ENCODE measurements at regions not wholly inside any gene's neighbourhood (a gene's known extent, or its start where the extent isn't known, plus 50 kb on each side); places are given as distances from the start of the nearest gene placed in this dataset.

- TF ChIP-seq EZH2 (IDR thresholded peaks at IDR 0.05) (no peak), FOXP2 (optimal IDR thresholded peaks at IDR 0.05; ENCODE audit: control extremely low read depth, extremely low read length, insufficient read depth) (no peak), POLR2AphosphoS5 (IDR thresholded peaks at IDR 0.05; ENCODE audit: borderline replicate concordance, low read depth, low read length) (no peak)
- no peaks in the 10 kb centered on the region for H3K36me3 ChIP-seq (ENCODE audit: insufficient read depth, low read length)
These were observed 435.7 kb upstream of the RIOK2 start for GRCh38 chr5:97618721-97619120.

DNA sequence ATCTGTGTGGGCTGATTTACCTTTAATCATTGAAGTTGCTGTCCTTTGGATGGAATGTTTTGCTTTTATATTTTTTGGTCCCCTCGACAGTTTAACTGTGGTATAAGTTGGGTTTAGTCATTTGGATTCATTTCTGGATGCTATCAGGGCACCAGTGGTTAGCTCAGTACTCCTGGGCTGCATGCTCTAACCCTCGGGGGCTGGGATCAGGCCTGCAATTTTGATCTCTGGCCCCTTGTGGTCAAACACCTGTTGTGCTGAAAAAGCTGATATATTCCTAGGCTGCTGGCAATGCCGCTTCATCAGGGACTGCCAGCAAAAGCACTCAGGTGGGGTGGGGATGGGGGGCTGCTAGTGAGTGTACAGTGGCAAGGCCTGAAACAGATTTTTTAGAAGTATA, 440.4 kb upstream of the RIOK2 start:
- TF ChIP-seq FOXP2 (optimal IDR thresholded peaks at IDR 0.05; ENCODE audit: control extremely low read depth, extremely low read length, insufficient read depth), result no peak
- no peak for TF ChIP-seq POLR2AphosphoS5 (IDR thresholded peaks at IDR 0.05; ENCODE audit: borderline replicate concordance, low read depth, low read length)
- TF ChIP-seq EZH2 (IDR thresholded peaks at IDR 0.05), result no peak
- no peak for DNase-seq (ENCODE audit: low read depth, low spot score)
- H3K9ac ChIP-seq (ENCODE audit: insufficient read length), result no peak overlapping the region
- H3K27ac ChIP-seq, result no peak overlapping the region
- H3K36me3 ChIP-seq (ENCODE audit: insufficient read depth, low read length), result no peaks in the 10 kb centered on the region
- H3K4me3 ChIP-seq, result no peak overlapping the region
- H3K9me3 ChIP-seq (ENCODE audit: low read depth, low read length), result no peaks in the 10 kb centered on the region

More at GRCh38 chr5:97618721-97619120, 435.7 kb upstream of the RIOK2 start:
- no peak for DNase-seq (ENCODE audit: low read depth, low spot score)
- Histone ChIP-seq H3K9me3 (ENCODE audit: low read depth, low read length) (no peaks in the 10 kb centered on the region), H3K9ac (ENCODE audit: insufficient read length) (no peak overlapping the region), H3K4me3 (no peak overlapping the region), H3K27ac (no peak overlapping the region)

- Histone ChIP-seq H3K27ac (no peak overlapping the region), H3K9ac (ENCODE audit: insufficient read length) (no peak overlapping the region)
- TF ChIP-seq EZH2 (IDR thresholded peaks at IDR 0.05), result no peak
- TF ChIP-seq POLR2AphosphoS5 (IDR thresholded peaks at IDR 0.05; ENCODE audit: borderline replicate concordance, low read depth, low read length), result no peak
- no peak for TF ChIP-seq FOXP2 (optimal IDR thresholded peaks at IDR 0.05; ENCODE audit: control extremely low read depth, extremely low read length, insufficient read depth)
These were observed 441.8 kb upstream of the RIOK2 start for GRCh38 chr5:97624886-97625285.

GRCh38 chr5:97627272-97627671, 444.2 kb upstream of the RIOK2 start:
- Histone ChIP-seq H3K9me3 (ENCODE audit: low read depth, low read length) (no peaks in the 10 kb centered on the region), H3K27ac (peak overlapping the region; percentile 13; the same call in 1 of the 2 replicates), H3K4me3 (no peak overlapping the region), H3K36me3 (ENCODE audit: insufficient read depth, low read length) (no peaks in the 10 kb centered on the region), H3K9ac (ENCODE audit: insufficient read length) (no peak overlapping the region)
- peak; percentile 39 for DNase-seq (ENCODE audit: low read depth, low spot score)
- no peak for TF ChIP-seq FOXP2 (optimal IDR thresholded peaks at IDR 0.05; ENCODE audit: control extremely low read depth, extremely low read length, insufficient read depth)
- no peak for TF ChIP-seq POLR2AphosphoS5 (IDR thresholded peaks at IDR 0.05; ENCODE audit: borderline replicate concordance, low read depth, low read length)
- no peak for TF ChIP-seq EZH2 (IDR thresholded peaks at IDR 0.05)

More at GRCh38 chr5:97624886-97625285, 441.8 kb upstream of the RIOK2 start:
- Histone ChIP-seq H3K9me3 (ENCODE audit: low read depth, low read length) (no peaks in the 10 kb centered on the region), H3K4me3 (no peak overlapping the region), H3K36me3 (ENCODE audit: insufficient read depth, low read length) (no peaks in the 10 kb centered on the region)
- DNase-seq (ENCODE audit: low read depth, low spot score), result no peak

- Histone ChIP-seq H3K9me3 (ENCODE audit: low read depth, low read length) (no peaks in the 10 kb centered on the region), H3K27ac (peak overlapping the region; percentile 13; the same call in 1 of the 2 replicates), H3K36me3 (ENCODE audit: insufficient read depth, low read length) (no peaks in the 10 kb centered on the region), H3K4me3 (no peak overlapping the region), H3K9ac (ENCODE audit: insufficient read length) (no peak overlapping the region)
- DNase-seq (ENCODE audit: low read depth, low spot score), result no peak
- no peak for TF ChIP-seq FOXP2 (optimal IDR thresholded peaks at IDR 0.05; ENCODE audit: control extremely low read depth, extremely low read length, insufficient read depth)
- no peak for TF ChIP-seq EZH2 (IDR thresholded peaks at IDR 0.05)
- TF ChIP-seq POLR2AphosphoS5 (IDR thresholded peaks at IDR 0.05; ENCODE audit: borderline replicate concordance, low read depth, low read length), result no peak
These were observed 445.0 kb upstream of the RIOK2 start for GRCh38 chr5:97628031-97628430.

- Histone ChIP-seq H3K36me3 (ENCODE audit: insufficient read depth, low read length) (no peaks in the 10 kb centered on the region), H3K27ac (no peak overlapping the region), H3K9me3 (ENCODE audit: low read depth, low read length) (no peaks in the 10 kb centered on the region), H3K9ac (ENCODE audit: insufficient read length) (no peak overlapping the region), H3K4me3 (no peak overlapping the region)
- no peak for DNase-seq (ENCODE audit: low read depth, low spot score)
- no peak for TF ChIP-seq POLR2AphosphoS5 (IDR thresholded peaks at IDR 0.05; ENCODE audit: borderline replicate concordance, low read depth, low read length)
- no peak for TF ChIP-seq EZH2 (IDR thresholded peaks at IDR 0.05)
- TF ChIP-seq FOXP2 (optimal IDR thresholded peaks at IDR 0.05; ENCODE audit: control extremely low read depth, extremely low read length, insufficient read depth), result no peak
These were observed 445.8 kb upstream of the RIOK2 start for GRCh38 chr5:97628807-97629206.

GRCh38 chr5:97629276-97629675, 446.2 kb upstream of the RIOK2 start:
- Histone ChIP-seq H3K27ac (no peak overlapping the region), H3K36me3 (ENCODE audit: insufficient read depth, low read length) (no peaks in the 10 kb centered on the region), H3K9me3 (ENCODE audit: low read depth, low read length) (no peaks in the 10 kb centered on the region), H3K9ac (ENCODE audit: insufficient read length) (no peak overlapping the region), H3K4me3 (no peak overlapping the region)
- TF ChIP-seq FOXP2 (optimal IDR thresholded peaks at IDR 0.05; ENCODE audit: control extremely low read depth, extremely low read length, insufficient read depth) (no peak), POLR2AphosphoS5 (IDR thresholded peaks at IDR 0.05; ENCODE audit: borderline replicate concordance, low read depth, low read length) (no peak), EZH2 (IDR thresholded peaks at IDR 0.05) (no peak)
- no peak for DNase-seq (ENCODE audit: low read depth, low spot score)

- no peak for DNase-seq (ENCODE audit: low read depth, low spot score)
- no peaks in the 10 kb centered on the region for H3K9me3 ChIP-seq (ENCODE audit: low read depth, low read length)
- H3K9ac ChIP-seq (ENCODE audit: insufficient read length), result no peak overlapping the region
- no peak overlapping the region for H3K27ac ChIP-seq
- H3K36me3 ChIP-seq (ENCODE audit: insufficient read depth, low read length), result no peaks in the 10 kb centered on the region
- no peak overlapping the region for H3K4me3 ChIP-seq
- TF ChIP-seq FOXP2 (optimal IDR thresholded peaks at IDR 0.05; ENCODE audit: control extremely low read depth, extremely low read length, insufficient read depth) (no peak), POLR2AphosphoS5 (IDR thresholded peaks at IDR 0.05; ENCODE audit: borderline replicate concordance, low read depth, low read length) (no peak), EZH2 (IDR thresholded peaks at IDR 0.05) (no peak)
These were observed 452.5 kb upstream of the RIOK2 start for GRCh38 chr5:97635553-97635952.

DNA sequence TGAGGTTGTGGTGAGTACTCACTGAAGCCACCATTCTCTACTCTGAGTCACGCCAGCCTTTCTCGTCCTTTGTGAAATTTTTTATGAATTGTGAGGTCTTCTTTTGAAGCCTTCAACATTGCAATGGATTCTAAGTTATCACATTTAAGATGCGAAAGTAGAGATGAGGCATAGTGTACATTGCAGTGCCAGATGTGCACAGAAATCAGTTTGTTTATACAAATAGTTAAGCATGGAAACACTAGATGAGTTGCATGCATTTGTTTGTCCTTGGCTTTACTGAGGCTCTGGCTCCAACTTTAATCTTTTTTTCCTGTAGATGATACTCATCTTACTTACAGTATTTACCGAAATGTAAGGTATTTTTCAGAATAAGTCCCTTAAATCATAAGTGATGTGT, 453.7 kb upstream of the RIOK2 start:
- Histone ChIP-seq H3K9me3 (ENCODE audit: low read depth, low read length) (no peaks in the 10 kb centered on the region), H3K4me3 (no peak overlapping the region), H3K9ac (ENCODE audit: insufficient read length) (no peak overlapping the region), H3K27ac (no peak overlapping the region), H3K36me3 (ENCODE audit: insufficient read depth, low read length) (no peaks in the 10 kb centered on the region)
- no peak for TF ChIP-seq POLR2AphosphoS5 (IDR thresholded peaks at IDR 0.05; ENCODE audit: borderline replicate concordance, low read depth, low read length)
- no peak for TF ChIP-seq FOXP2 (optimal IDR thresholded peaks at IDR 0.05; ENCODE audit: control extremely low read depth, extremely low read length, insufficient read depth)
- no peak for TF ChIP-seq EZH2 (IDR thresholded peaks at IDR 0.05)
- DNase-seq (ENCODE audit: low read depth, low spot score), result no peak

All from SK-N-MC (cell line).